Neural progenitor cell (in vitro differentiated cells): ENCODE measurements at regions not wholly inside any gene's neighbourhood (a gene's known extent, or its start where the extent isn't known, plus 50 kb on each side); places are given as distances from the start of the nearest gene placed in this dataset.

Source experiments
- CTCF ChIP-seq: fragments of 200-600 bp; sonication (generic); IDR thresholded peaks from 2 replicates; pipeline ENCODE4 v1.5.1; 2017; ENCODE audit warnings: antibody characterized with exemption, mild to moderate bottlenecking
- EZH2 ChIP-seq: fragments of 200-600 bp; sonication (generic); IDR thresholded peaks from 2 replicates; pipeline ENCODE4 v1.6.1; 2017; ENCODE audit warnings: antibody characterized with exemption, mild to moderate bottlenecking, moderate library complexity

GRCh38 chr13:104206450-104207044 lies 1140.3 kb upstream of the SLC10A2 start:
- no peak for TF ChIP-seq EZH2
- TF ChIP-seq CTCF, result no peak
